Thoracic aorta (tissue), 2 donors: ENCODE measurements at regions not wholly inside any gene's neighbourhood (a gene's known extent, or its start where the extent isn't known, plus 50 kb on each side); places are given as distances from the start of the nearest gene placed in this dataset.
"Not testable (repeated sequence)": the region's sequence is repeated elsewhere in the genome, so short reads cannot be mapped to it uniquely, and the experiment has no call there.

Source experiments
- ATAC-seq: fragments of 150-250 bp; one replicate; pipeline ENCODE4 v1.8.0; 2017; ENCODE audit warnings: low read depth; ENCODE audit not compliant: insufficient number of reproducible peaks, low FRiP score
- DNase-seq: peaks from one replicate; pipeline ENCODE4 v3.0.0-alpha.2; 2020; ENCODE audit warnings: low spot score
- H3K27ac ChIP-seq, 2 donors: fragments of 200-600 bp; sonication (generic); 1 replicate in 1 of 2; 2 replicates in 1 of 2; pipeline ENCODE4 v1.5.1; 2016; ENCODE audit warnings: mild to moderate bottlenecking in 2 of 2, moderate library complexity in 2 of 2
- H3K27me3 ChIP-seq: fragments of 200-600 bp; sonication (generic); replicated peaks from 2 replicates; pipeline ENCODE4 v1.6.0; 2016; ENCODE audit warnings: mild to moderate bottlenecking; ENCODE audit not compliant: insufficient read depth
- H3K36me3 ChIP-seq: fragments of 200-600 bp; sonication (generic); one replicate; pipeline ENCODE4 v1.5.1; 2016
- H3K4me1 ChIP-seq, 2 donors: fragments of 200-600 bp; sonication (generic); 1 replicate in 1 of 2; 2 replicates in 1 of 2; pipeline versions ENCODE4 v1.5.1 to v1.6.0; 2016; ENCODE audit warnings: low read depth in 2 of 2, mild to moderate bottlenecking in 1 of 2; ENCODE audit not compliant: control insufficient read depth in 1 of 2
- H3K4me3 ChIP-seq: fragments of 200-600 bp; sonication (generic); 2 replicates; pipeline ENCODE4 v1.5.1; 2016; ENCODE audit warnings: mild to moderate bottlenecking
- H3K9me3 ChIP-seq: fragments of 200-600 bp; sonication (generic); 2 replicates; pipeline ENCODE4 v1.5.1; 2016
- TF ChIP-seq, protein P1 (sequence below): fragments of 200-600 bp; sonication (generic); IDR thresholded peaks from one replicate; pipeline ENCODE4 v1.5.1; 2019; ENCODE audit warnings: antibody characterized with exemption

GRCh38 chr10:26627324-26627723, 70.2 kb upstream of the PDSS1 start:
- Histone ChIP-seq H3K27ac (no peak overlapping the region), H3K27me3 (peaks cover 4% of the 10 kb centered on the region), H3K36me3 (no peaks in the 10 kb centered on the region), H3K4me1 (no peaks in the 10 kb centered on the region), H3K4me3 (no peak overlapping the region), H3K9me3 (no peaks in the 10 kb centered on the region)
- TF ChIP-seq, protein P1, sequence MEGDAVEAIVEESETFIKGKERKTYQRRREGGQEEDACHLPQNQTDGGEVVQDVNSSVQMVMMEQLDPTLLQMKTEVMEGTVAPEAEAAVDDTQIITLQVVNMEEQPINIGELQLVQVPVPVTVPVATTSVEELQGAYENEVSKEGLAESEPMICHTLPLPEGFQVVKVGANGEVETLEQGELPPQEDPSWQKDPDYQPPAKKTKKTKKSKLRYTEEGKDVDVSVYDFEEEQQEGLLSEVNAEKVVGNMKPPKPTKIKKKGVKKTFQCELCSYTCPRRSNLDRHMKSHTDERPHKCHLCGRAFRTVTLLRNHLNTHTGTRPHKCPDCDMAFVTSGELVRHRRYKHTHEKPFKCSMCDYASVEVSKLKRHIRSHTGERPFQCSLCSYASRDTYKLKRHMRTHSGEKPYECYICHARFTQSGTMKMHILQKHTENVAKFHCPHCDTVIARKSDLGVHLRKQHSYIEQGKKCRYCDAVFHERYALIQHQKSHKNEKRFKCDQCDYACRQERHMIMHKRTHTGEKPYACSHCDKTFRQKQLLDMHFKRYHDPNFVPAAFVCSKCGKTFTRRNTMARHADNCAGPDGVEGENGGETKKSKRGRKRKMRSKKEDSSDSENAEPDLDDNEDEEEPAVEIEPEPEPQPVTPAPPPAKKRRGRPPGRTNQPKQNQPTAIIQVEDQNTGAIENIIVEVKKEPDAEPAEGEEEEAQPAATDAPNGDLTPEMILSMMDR, result no peak
- no peak for ATAC-seq
- DNase-seq, result no peak

- ATAC-seq (no peak), DNase-seq (no peak)
- H3K27me3 ChIP-seq, result peaks cover 4% of the 10 kb centered on the region
- TF ChIP-seq, protein P1, result no peak
- H3K9me3 ChIP-seq, result no peaks in the 10 kb centered on the region
- H3K4me3 ChIP-seq, result no peak overlapping the region
- no peaks in the 10 kb centered on the region for H3K4me1 ChIP-seq
- H3K36me3 ChIP-seq, result no peaks in the 10 kb centered on the region
- H3K27ac ChIP-seq, result no peak overlapping the region
Measured at GRCh38 chr10:26628395-26628794, 69.1 kb upstream of the PDSS1 start.

DNA sequence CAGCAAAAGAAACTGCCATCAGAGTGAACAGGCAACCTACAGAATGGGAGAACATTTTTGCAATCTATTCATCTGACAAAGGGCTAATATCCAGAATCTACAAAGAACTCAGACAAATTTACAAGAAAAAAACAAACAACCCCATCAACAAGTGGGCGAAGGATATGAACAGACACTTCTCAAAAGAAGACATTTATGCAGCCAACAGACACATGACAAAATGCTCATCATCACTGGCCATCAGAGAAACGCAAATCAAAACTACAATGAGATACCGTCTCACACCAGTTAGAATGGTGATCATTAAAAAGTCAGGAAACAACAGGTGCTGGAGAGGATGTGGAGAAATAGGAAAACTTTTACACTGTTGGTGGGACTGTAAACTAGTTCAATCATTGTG, 65.3 kb upstream of the PDSS1 start:
- not testable (repeated sequence) for H3K4me1 ChIP-seq, H3K27ac ChIP-seq, H3K4me3 ChIP-seq, H3K36me3 ChIP-seq, H3K27me3 ChIP-seq, ATAC-seq, H3K9me3 ChIP-seq, DNase-seq

DNA sequence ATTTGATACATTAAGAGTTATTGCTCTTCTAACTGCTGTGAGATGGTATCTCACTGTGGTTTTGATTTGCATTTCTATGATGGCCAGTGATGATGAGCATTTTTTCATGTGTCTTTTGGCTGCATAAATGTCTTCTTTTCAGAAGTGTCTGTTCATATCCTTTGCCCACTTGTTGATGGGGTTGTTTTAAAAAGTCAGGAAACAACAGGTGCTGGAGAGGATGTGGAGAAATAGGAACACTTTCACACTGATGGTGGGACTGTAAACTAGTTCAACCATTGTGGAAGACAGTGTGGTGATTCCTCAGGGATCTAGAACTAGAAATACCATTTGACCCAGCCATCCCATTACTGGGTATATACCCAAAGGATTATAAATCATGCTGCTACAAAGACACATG, 63.4 kb upstream of the PDSS1 start:
- DNase-seq, H3K36me3 ChIP-seq, H3K27me3 ChIP-seq, H3K4me3 ChIP-seq, H3K27ac ChIP-seq, ATAC-seq, H3K4me1 ChIP-seq, H3K9me3 ChIP-seq: not testable (repeated sequence)

GRCh38 chr10:26637521-26638275, 59.8 kb upstream of the PDSS1 start:
- Histone ChIP-seq H3K36me3 (no peaks in the 10 kb centered on the region), H3K4me3 (no peak overlapping the region), H3K27me3 (no peaks in the 10 kb centered on the region), H3K4me1 (no peaks in the 10 kb centered on the region), H3K9me3 (no peaks in the 10 kb centered on the region), H3K27ac (no peak overlapping the region)
- DNase-seq, result no peak
- no peak for ATAC-seq
- TF ChIP-seq, protein P1, result no peak

GRCh38 chr10:26640391-26640790, 57.1 kb upstream of the PDSS1 start:
- TF ChIP-seq, protein P1, result no peak
- H3K4me3 ChIP-seq, result no peak overlapping the region
- no peaks in the 10 kb centered on the region for H3K36me3 ChIP-seq
- ATAC-seq, result no peak
- no peaks in the 10 kb centered on the region for H3K27me3 ChIP-seq
- H3K4me1 ChIP-seq, result no peaks in the 10 kb centered on the region
- DNase-seq, result no peak
- no peak overlapping the region for H3K27ac ChIP-seq
- no peaks in the 10 kb centered on the region for H3K9me3 ChIP-seq
